Thoracic aorta (tissue), 2 donors: ENCODE measurements at regions not wholly inside any gene's neighbourhood (a gene's known extent, or its start where the extent isn't known, plus 50 kb on each side); places are given as distances from the start of the nearest gene placed in this dataset.

Source experiments
- ATAC-seq: fragments of 150-250 bp; one replicate; pipeline ENCODE4 v1.8.0; 2017; ENCODE audit warnings: low read depth; ENCODE audit not compliant: insufficient number of reproducible peaks, low FRiP score
- DNase-seq: peaks from one replicate; pipeline ENCODE4 v3.0.0-alpha.2; 2020; ENCODE audit warnings: low spot score
- H3K27ac ChIP-seq, 2 donors: fragments of 200-600 bp; sonication (generic); 1 replicate in 1 of 2; 2 replicates in 1 of 2; pipeline ENCODE4 v1.5.1; 2016; ENCODE audit warnings: mild to moderate bottlenecking in 2 of 2, moderate library complexity in 2 of 2
- H3K27me3 ChIP-seq: fragments of 200-600 bp; sonication (generic); replicated peaks from 2 replicates; pipeline ENCODE4 v1.6.0; 2016; ENCODE audit warnings: mild to moderate bottlenecking; ENCODE audit not compliant: insufficient read depth
- H3K36me3 ChIP-seq: fragments of 200-600 bp; sonication (generic); one replicate; pipeline ENCODE4 v1.5.1; 2016
- H3K4me1 ChIP-seq, 2 donors: fragments of 200-600 bp; sonication (generic); 1 replicate in 1 of 2; 2 replicates in 1 of 2; pipeline versions ENCODE4 v1.5.1 to v1.6.0; 2016; ENCODE audit warnings: low read depth in 2 of 2, mild to moderate bottlenecking in 1 of 2; ENCODE audit not compliant: control insufficient read depth in 1 of 2
- H3K4me3 ChIP-seq: fragments of 200-600 bp; sonication (generic); 2 replicates; pipeline ENCODE4 v1.5.1; 2016; ENCODE audit warnings: mild to moderate bottlenecking
- H3K9me3 ChIP-seq: fragments of 200-600 bp; sonication (generic); 2 replicates; pipeline ENCODE4 v1.5.1; 2016
- CTCF ChIP-seq: fragments of 200-600 bp; sonication (generic); IDR thresholded peaks from one replicate; pipeline ENCODE4 v1.5.1; 2019; ENCODE audit warnings: antibody characterized with exemption

- H3K4me1 ChIP-seq: no peaks in the 10 kb centered on the region
- H3K27ac ChIP-seq: no peak overlapping the region
- no peaks in the 10 kb centered on the region for H3K27me3 ChIP-seq
- ATAC-seq (no peak), DNase-seq (no peak)
- no peak for TF ChIP-seq CTCF
- H3K4me3 ChIP-seq: no peak overlapping the region
- H3K9me3 ChIP-seq: no peaks in the 10 kb centered on the region
- H3K36me3 ChIP-seq: no peaks in the 10 kb centered on the region
These were observed 55.9 kb upstream of the BARX2 start for GRCh38 chr11:129319751-129320150.

GRCh38 chr11:129319201-129319600, 56.4 kb upstream of the BARX2 start:
- Histone ChIP-seq H3K36me3 (no peaks in the 10 kb centered on the region), H3K4me3 (no peak overlapping the region), H3K27me3 (no peaks in the 10 kb centered on the region), H3K27ac (no peak overlapping the region), H3K4me1 (no peaks in the 10 kb centered on the region), H3K9me3 (no peaks in the 10 kb centered on the region)
- no peak for TF ChIP-seq CTCF
- ATAC-seq (no peak), DNase-seq (no peak)

DNA sequence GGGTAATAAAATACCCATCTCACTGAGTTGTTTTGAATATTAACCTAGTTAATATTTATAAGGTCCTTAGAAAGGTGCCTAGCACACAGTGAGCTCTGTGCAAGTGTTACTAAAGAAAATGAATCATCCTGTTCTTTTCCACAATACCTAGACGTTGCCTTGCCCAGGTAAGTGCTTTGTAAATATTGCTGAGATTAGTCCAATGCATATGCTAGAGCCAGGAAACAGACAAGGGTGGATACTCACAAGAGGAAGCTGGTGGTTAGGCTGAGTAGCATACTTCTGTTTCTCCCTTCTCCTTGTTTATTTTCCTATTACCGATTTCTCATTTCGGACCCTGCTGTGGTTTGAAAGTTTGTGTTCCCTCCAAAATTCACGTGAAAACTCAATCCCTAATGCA, 58.1 kb upstream of the BARX2 start:
- Histone ChIP-seq H3K27me3 (no peaks in the 10 kb centered on the region), H3K36me3 (no peaks in the 10 kb centered on the region), H3K9me3 (no peaks in the 10 kb centered on the region), H3K4me1 (peaks cover 0 to 6% of the 10 kb centered on the region in 2 donors), H3K27ac (no peak overlapping the region), H3K4me3 (no peak overlapping the region)
- ATAC-seq (no peak), DNase-seq (no peak)
- TF ChIP-seq CTCF: no peak

DNA sequence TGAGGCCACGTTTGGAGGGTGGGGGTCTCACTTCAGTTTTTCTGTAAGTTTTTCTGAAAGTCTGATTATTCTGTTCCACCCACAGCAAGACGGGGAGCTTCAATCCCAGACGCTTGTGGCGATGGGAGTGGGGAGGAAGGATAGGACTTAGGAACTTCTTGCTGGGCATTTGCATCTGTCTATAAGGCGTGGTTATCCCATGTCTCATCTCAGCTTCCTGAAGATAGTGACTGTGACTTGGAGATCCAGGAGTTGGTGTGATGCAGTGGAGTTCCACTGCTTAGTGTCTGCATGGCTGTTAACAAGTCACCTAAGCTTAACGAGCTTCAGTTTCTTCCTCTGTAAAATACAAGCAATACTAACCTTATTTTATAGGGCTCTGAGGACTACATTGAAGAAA, 58.9 kb upstream of the BARX2 start:
- TF ChIP-seq CTCF: no peak
- H3K9me3 ChIP-seq: no peaks in the 10 kb centered on the region
- no peak for DNase-seq
- no peak for ATAC-seq
- no peak overlapping the region for H3K27ac ChIP-seq
- no peaks in the 10 kb centered on the region for H3K27me3 ChIP-seq
- H3K4me1 ChIP-seq: peaks cover 0 to 6% of the 10 kb centered on the region in 2 donors
- no peak overlapping the region for H3K4me3 ChIP-seq
- no peaks in the 10 kb centered on the region for H3K36me3 ChIP-seq

DNA sequence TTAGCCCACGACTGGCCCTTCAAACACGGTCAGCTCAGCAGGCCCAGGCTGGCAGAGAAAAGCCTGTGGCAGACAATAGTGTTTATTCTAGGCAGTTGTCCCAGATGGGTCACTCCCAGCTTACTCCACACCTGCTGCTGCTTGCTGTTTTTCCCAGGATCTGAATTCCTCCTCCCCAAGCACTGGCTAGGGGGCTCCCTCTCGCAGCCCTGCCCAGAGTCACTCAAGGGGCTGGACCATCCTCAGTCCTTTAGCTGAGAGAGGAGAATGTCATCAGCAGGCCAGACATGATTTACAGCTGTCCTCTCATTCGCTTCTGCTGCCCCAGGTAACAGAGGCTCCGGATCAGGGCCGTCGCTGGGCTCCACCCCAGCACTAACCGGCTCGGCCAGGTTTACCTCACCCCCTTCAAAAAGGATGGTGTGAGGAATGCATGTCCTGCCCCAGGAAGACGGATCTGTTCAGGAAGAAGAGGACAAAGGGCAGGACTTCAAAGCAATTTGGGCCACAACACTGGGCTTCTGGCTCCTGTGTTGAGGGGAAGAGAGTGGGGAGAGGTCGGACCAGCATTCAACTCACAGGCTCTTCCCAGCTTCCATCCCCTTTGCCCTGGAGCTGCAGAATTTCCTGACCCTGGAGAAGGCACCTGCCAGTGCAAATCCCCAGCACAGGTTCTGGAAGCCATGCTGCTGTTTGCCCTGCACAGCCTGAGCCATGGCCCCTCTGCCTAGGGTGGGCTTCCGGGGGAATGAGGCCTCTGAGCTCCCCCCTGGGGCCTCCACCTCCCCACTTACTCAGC, 59.7 kb upstream of the BARX2 start:
- H3K9me3 ChIP-seq: no peaks in the 10 kb centered on the region
- H3K27me3 ChIP-seq: no peaks in the 10 kb centered on the region

More for the DNA sequence above, 59.7 kb upstream of the BARX2 start:
- Histone ChIP-seq H3K27ac (no peak overlapping the region), H3K4me3 (no peak overlapping the region), H3K36me3 (no peaks in the 10 kb centered on the region), H3K4me1 (peaks cover 0 to 6% of the 10 kb centered on the region in 2 donors)
- no peak for ATAC-seq
- no peak for DNase-seq
- TF ChIP-seq CTCF: no peak
